ENCODE measurements at regions not wholly inside any gene's neighbourhood (a gene's known extent, or its start where the extent isn't known, plus 50 kb on each side); places are given as distances from the start of the nearest gene placed in this dataset.
"Not testable (repeated sequence)": the region's sequence is repeated elsewhere in the genome, so short reads cannot be mapped to it uniquely, and the experiment has no call there.

DNA sequence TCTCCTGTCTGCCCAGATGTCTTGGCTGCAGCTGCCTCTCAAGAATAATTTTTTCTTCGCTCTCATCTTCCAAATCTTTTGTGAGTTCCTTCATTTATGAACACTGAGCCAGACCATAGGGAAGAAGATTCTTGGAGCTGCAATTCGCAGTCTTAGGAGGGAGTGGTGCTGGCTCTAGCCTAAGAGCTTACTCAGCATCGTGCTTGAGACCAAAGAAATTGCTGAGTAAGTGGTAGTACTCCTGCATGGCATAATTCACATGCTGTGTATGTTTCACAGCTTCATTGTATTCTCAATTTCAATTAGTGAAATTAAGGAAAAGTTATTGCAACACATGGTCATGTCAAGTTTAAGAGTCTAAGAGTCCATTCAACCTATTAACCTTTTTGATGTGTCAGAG, 771.7 kb downstream of the ADCYAP1 start:
- DNase-seq (ENCODE audit: low spot score): no peak

DNA sequence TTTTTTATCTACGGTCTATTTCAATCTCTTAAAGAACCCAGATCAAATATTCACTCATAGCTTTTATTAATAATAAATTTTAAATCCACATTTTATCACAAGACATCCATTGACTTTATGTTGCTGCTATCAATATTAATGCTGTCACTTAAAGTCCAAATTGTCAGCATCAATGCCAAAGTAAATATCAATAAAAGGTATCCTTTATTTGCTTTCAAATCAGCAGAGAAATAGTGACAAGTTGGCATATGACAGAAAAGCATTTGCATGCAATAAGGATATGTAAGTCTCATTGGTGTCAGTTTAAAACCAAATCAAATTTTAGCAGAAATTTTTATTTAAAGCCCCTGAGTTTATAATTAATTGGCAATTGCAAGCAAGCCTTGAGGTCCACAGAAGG, 775.4 kb downstream of the ADCYAP1 start:
- no peak for DNase-seq (ENCODE audit: low spot score)

GRCh38 chr18:1691863-1692262, 787.2 kb downstream of the ADCYAP1 start:
- DNase-seq (ENCODE audit: low spot score): no peak

- DNase-seq (ENCODE audit: low spot score): no peak
Measured at GRCh38 chr18:1708006-1708405, 803.3 kb downstream of the ADCYAP1 start.

GRCh38 chr18:1710114-1710513, 805.4 kb downstream of the ADCYAP1 start:
- no peak for DNase-seq (ENCODE audit: low spot score)

GRCh38 chr18:1732143-1732542, 827.5 kb downstream of the ADCYAP1 start:
- no peak for DNase-seq (ENCODE audit: low spot score)

GRCh38 chr18:1746131-1746530, 825.2 kb downstream of the METTL4 start:
- no peak for DNase-seq (ENCODE audit: low spot score)

DNA sequence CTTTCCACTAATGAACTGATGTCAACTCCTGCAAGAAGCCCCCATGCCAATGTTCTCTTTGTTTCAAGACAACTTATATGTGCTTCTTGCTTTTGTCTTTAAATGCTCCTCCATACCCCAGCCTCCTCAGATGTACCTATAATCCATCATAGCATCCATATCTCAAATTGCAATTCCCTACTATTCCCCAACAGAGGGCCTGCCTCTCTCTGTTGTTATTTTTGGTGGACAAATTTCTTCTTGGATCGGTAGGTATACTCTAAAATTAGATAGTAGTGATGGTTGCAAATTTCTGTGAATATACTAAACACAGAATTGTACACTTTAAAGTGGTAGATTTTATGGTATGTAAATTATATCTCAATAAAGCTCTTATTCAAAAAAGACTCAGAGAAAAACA, 820.1 kb downstream of the METTL4 start:
- DNase-seq (ENCODE audit: low spot score): no peak

DNA sequence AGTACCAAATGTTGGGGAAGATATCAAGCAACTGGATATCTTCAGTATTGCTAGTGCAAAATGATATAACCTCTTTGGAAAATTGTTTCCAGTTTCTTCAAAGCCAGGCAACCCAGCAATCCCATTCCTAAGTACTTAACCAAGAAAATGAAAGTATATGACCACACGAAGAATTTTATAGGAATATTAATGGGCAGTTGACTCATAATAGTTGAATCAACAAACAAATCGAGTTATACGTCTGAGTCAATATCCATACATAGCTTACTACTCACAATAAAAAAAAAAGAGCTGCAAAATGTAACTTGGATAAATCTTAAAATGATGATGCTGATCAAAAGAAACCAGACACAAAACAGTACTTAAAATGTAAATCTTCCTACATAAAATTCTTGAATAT, 810.4 kb downstream of the METTL4 start:
- DNase-seq (ENCODE audit: low spot score): no peak

GRCh38 chr18:1774261-1774660, 797.0 kb downstream of the METTL4 start:
- no peak for DNase-seq (ENCODE audit: low spot score)

GRCh38 chr18:1777843-1778242, 793.5 kb downstream of the METTL4 start:
- DNase-seq (ENCODE audit: low spot score): no peak

GRCh38 chr18:1778496-1779178, 792.7 kb downstream of the METTL4 start:
- DNase-seq (ENCODE audit: low spot score): no peak

DNA sequence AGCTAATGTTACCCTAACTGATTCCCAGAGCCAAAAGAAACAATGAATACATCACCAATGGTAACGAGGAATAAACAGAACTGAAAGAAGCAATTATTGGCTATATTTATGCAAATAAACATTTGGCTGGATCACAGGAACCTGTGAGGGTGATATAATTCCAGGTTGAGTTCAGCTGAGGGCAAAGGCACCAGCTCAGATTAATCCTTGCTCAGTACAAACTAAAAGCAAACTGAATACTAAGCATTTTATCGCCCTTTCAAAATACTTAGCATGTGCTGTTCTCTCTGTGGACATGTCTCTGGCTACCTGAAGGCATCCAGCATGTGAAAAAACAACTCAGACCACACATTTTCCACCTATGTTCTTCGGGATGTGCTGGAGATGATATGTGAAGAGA, 791.7 kb downstream of the METTL4 start:
- no peak for DNase-seq (ENCODE audit: low spot score)

DNA sequence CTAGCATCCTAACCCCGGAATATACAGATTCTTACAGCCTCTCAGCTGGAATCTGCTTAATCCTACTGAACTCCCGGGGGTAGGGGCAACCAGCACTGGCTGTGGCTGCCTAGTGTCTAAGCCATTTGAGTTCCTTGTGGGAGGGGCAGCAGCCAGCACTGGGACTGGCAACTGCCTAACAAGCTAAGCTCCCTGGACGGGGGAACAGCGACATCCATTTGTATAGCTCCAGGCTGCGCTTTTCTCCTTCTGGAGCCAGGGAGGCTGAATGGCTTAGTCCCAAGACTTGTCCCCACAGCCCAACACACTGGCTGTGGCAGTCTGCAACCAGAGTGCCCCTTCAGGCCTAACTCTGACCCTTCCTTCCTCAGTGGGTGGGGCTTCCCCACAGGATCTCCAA, 787.2 kb downstream of the METTL4 start:
- peak; percentile 81 for DNase-seq (ENCODE audit: low spot score)

- not testable (repeated sequence) for DNase-seq (ENCODE audit: low spot score)
Measured at GRCh38 chr18:1785980-1786379, 785.3 kb downstream of the METTL4 start.

DNA sequence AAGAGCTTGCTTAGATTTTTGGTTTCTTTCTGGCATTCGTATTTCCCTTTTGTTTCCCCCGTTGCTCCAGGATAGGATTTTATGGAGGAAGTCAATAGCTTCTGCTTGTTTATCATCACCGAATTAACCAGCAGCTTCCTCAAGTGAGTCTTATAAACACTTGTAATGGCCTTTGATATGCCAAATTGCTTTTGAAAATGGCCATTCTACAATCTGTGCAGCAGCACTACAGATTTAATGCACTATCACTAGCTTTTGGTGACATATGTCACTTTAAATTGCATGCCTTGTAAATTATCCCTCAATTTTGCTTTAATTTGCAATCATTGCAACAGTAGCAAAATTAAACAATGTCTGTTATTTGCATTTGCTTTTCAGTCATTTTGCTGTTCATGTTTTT, 774.7 kb downstream of the METTL4 start:
- DNase-seq (ENCODE audit: low spot score): no peak

GRCh38 chr18:1797235-1797634, 774.1 kb downstream of the METTL4 start:
- DNase-seq (ENCODE audit: low spot score): no peak

- no peak for DNase-seq (ENCODE audit: low spot score)
Measured at GRCh38 chr18:1805521-1805920, 765.8 kb downstream of the METTL4 start.

DNA sequence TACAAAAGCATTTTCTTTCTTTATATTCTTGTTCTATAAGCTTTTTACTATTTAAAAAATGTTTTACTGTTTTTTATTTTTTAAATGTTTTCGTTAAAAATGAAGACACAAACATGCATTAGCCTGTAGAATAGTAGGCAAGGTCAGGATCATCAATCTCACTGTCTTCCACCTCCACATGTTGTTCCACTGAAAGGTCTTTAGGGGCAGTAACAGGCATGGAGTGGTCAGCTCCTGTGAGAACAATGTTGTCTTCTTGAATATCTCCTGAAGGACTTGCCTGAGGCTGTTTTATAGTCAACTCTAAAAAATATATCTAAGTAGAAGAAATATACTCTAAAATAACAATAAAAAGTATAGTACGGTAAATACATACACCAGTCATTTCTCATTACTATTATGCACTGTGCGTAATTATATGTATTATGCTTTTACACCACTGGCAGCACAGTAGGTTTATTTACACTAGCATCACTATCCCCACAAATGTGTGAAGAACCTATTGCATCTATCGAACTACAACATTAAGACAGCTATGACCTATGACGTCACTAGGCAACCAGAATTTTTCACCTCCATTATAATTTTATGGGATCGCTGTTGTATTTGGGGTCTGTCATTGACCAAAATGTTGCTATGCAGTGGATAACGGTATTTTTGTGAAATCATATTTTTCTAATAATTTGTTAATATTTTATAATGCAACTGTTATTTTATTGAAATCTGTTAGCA, 764.3 kb downstream of the METTL4 start:
- no peak for DNase-seq (ENCODE audit: low spot score)

GRCh38 chr18:1811282-1811681, 760.0 kb downstream of the METTL4 start:
- no peak for DNase-seq (ENCODE audit: low spot score)

GRCh38 chr18:1825296-1825695, 746.0 kb downstream of the METTL4 start:
- no peak for DNase-seq (ENCODE audit: low spot score)

DNA sequence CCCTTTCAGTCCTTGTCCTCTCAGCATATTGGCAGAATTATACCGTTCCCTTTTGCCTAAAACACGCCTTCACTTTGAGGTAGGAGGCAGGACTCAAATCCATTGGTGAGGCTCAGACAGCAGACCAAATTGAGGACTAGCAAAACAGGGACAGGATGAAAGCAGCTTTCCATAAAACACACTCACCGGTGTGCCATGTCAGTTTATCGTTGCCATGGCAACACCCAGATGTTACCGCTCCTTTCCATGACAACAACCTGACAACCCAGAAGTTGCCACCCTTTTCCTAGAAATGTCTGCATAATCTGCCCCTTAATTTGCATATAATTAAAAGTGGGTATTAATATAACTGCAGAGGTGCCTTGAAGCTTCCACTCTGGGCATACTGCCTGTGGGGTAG, 730.4 kb downstream of the METTL4 start:
- no peak for DNase-seq (ENCODE audit: low spot score)

GRCh38 chr18:1846640-1847039, 724.7 kb downstream of the METTL4 start:
- no peak for DNase-seq (ENCODE audit: low spot score)

- no peak for DNase-seq (ENCODE audit: low spot score)
Measured at GRCh38 chr18:1848716-1849115, 722.6 kb downstream of the METTL4 start.
